ENCODE measurements at regions not wholly inside any gene's neighbourhood (a gene's known extent, or its start where the extent isn't known, plus 50 kb on each side); places are given as distances from the start of the nearest gene placed in this dataset.
"Not testable (repeated sequence)": the region's sequence is repeated elsewhere in the genome, so short reads cannot be mapped to it uniquely, and the experiment has no call there.

- no peak for DNase-seq (ENCODE audit: low read depth)
Measured at GRCh38 chr15:81899730-81900129, 146.1 kb downstream of the MEX3B start.

GRCh38 chr15:81899024-81899423 lies 146.8 kb downstream of the MEX3B start:
- DNase-seq (ENCODE audit: low read depth) = no peak

DNA sequence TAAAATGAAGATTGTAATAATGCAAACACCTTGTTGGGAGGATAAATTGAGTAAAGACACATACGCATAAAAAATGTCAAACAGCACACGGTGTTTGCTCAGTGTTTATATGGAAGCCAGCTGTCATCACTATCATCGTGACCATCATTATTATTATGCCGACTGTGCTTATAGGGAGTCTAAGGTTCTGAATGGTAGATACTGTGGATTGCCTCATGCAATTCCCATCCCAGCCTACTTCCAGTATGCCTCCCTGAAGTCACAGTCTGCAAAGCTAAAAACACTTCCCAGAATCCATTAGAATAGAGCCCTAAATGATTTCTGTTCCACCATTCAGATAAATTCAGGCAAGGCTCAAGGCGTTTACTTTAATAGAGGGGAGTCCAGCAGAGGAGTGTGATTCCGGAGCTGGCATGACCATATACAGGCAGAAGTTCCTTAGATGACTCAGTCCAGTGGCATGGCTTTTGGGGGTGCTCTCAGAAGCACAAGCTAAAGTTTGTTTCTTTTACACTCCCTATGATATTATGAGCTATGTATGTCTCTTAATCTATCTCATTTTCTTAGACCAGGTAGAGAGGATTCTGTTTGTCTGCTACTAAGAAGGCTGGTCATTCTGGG lies 148.7 kb downstream of the MEX3B start:
- DNase-seq (ENCODE audit: low read depth) = peak; percentile 41

DNA sequence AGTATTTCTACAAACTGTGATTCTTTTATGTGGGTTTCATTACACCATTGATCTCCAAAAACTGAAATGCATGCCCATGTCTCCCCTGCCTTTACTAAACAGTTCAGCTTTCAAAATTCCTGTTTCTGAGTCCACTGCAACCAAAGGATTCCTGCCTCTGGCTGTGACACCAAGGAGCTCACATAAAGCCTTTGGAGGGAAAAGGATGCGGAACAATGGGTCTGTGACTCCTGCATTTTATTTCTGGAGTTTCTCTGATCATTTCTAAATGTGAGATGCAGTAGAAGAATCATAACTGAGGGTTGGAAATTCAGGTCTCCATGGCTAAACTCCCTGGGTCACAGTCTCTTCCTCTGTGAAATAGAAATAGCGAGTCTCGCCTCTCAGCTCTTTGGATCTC lies 149.5 kb downstream of the MEX3B start:
- no peak for DNase-seq (ENCODE audit: low read depth)

DNA sequence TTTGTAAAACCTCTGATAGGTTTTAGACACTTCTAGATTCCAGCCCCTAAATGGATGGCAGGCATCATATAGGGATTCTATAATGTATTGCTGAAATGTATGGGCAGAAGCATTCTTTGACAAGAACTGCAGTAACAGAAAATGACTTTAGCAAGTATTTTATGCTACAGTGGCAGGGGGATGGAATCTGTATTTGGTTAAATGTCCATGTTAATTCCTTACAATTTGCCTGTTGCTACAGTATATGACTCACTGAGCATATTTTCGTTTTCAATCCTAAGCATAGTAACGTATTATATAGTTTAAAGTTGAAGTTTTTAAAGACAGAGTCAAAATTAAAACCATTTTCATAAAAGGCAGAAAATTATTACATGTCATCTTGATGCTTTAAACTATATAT lies 150.1 kb downstream of the MEX3B start:
- DNase-seq (ENCODE audit: low read depth) = no peak

GRCh38 chr15:81894061-81894460 lies 151.8 kb downstream of the MEX3B start:
- no peak for DNase-seq (ENCODE audit: low read depth)

GRCh38 chr15:81893182-81893835 lies 152.5 kb downstream of the MEX3B start:
- DNase-seq (ENCODE audit: low read depth) = no peak

GRCh38 chr15:81890496-81890895 lies 155.3 kb downstream of the MEX3B start:
- DNase-seq (ENCODE audit: low read depth) = no peak

GRCh38 chr15:81889485-81889881 lies 156.3 kb downstream of the MEX3B start:
- DNase-seq (ENCODE audit: low read depth) = no peak

DNA sequence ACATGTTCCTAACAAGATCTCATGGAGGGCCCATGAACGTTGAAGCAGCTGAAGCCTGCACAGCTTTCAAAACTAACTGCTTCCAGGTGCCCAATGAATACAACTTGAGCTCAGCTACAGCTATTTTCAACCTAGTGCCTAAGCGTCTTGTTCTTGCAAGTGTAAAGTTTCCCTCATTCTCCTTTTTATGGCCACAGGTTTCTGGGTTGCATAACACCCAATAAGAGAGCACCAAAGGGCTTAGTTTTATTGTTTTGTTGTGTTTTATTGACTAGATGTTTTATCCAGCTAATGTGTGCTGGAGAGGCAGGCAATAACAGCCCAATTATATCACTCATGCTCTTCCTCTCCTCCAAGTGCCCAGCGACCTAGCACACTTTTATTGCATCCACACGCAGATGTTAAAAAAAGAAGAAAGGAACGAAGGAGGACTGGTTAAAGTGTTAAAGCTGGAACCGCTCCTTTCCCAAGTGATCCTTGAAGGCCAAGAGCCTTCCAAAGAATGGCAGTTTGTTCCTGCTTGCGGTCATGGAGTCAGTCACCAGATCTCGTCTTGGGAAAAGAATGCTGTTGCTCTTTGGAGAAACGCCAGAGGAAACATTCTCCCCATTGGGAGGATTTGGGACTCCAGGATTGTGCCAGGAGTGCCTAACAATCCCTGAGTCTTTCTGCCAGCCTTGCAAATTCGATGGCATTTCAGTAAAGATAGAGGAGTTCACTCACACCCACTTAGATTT lies 156.9 kb downstream of the MEX3B start:
- no peak for DNase-seq (ENCODE audit: low read depth)

DNA sequence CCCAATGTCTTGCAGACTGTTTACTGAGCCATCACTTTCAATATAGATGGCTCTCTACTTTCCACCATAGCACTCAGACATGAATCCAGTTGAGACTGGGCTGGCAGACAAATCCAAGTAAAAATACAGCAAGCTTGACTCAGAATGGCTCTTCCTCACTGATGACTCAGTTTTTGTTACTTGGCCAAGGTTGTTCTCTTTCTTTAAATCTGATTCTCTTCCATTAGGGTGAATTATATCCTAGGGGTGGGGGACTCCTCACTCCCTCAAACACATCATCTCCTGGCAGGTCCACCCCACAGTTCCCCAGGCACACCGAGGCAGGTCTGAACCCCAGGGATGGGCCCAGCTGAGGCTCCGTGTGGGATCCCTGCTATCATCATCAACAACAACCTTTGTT lies 157.9 kb downstream of the MEX3B start:
- peak; percentile 2 for DNase-seq (ENCODE audit: low read depth)

DNA sequence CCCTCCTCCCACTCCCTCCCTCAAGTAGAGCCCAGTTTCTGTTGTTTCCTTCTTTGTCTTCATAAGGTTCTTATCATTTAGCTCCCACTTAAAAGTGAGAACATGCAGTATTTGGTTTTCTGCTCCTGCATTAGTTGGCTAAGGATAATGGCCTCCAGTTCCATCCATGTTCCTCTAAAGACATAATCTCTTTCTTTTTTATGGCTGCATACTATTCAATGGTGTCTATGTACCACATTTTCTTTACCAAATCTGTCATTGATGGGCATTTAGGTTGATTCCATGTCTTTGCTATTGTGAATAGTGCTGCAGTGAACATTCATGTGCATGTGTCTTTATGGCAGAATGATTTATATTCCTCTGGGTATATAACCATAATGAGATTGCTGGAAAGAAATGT lies 158.6 kb downstream of the MEX3B start:
- DNase-seq (ENCODE audit: low read depth) = not testable (repeated sequence)

GRCh38 chr15:81886591-81886990 lies 159.2 kb downstream of the MEX3B start:
- no peak for DNase-seq (ENCODE audit: low read depth)

DNA sequence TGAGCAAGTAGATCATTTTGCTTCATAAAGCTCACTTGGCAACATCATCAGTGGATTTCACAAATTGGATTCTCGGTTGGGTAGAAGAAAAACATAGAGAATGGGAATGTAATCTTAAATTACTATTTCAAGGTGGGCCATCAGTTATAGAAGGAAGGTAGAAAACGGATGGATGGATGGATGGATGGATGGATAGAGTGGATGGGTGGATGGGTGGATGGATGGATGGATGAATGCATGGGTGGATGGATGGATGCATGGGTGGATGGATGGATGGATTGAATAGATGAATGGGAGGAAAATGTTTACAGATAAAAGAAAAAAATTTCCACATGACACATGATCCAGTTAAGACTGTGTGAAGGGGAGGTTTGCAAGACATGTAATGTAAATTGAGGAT lies 159.7 kb downstream of the MEX3B start:
- no peak for DNase-seq (ENCODE audit: low read depth)

- DNase-seq (ENCODE audit: low read depth) = no peak
Measured at GRCh38 chr15:81885135-81885534, 160.7 kb downstream of the MEX3B start.

DNA sequence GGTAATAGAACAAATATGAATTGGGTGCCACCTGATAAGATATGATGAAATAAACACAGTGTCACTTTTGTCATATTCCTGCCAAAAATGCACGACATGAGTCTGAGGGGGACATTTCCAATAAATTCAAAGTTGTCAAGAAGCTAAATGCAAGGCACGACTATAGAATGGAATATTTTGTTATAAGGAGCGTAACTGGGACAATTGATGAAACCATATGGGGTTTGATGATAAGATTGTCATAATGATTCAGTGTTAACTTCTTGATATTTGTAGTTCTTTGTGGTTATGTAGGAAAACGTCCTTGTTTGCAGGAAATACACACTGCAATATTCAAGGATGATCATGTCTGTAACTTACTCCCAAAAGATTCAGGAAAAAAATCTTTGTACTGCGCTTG lies 163.3 kb downstream of the MEX3B start:
- no peak for DNase-seq (ENCODE audit: low read depth)

DNA sequence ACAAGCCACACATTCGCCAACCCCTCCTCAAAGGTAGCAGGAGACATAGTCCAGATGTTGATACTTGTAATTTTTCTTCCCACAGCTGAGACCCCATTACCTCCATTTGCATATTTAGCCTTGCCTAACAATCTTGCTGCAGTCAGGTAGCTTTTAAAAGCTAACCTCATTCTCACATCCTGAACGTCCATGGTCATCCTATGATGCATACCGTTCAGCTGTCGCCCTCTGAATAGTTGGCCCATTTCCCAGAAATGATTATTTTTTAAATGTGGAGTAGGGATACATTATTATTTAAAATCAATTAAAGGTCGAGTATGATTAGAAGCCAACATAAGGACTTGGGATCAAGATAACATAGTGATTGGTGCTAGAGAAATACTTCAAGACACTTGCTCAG lies 165.0 kb downstream of the MEX3B start:
- no peak for DNase-seq (ENCODE audit: low read depth)

DNA sequence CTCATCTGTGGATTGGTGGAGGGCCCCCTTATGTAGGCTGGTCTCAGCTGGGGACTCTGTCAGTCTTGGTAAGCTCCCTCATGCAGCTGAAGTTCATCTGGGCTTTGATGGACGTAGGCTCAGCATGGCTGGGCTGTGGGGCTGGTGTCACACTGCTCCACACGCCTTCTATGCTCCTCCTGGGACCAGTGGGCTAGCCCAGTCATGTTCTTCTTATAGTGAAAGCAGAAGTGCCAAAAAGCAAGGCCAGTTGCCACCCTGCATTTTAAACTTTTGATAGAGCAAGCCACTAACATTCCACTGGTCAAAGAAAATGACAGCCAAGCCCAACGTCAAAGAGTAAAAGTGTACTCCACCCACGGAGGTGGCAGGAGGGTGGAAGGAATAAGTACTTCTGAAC lies 165.5 kb downstream of the MEX3B start:
- no peak for DNase-seq (ENCODE audit: low read depth)

- DNase-seq (ENCODE audit: low read depth) = not testable (repeated sequence)
Measured at GRCh38 chr15:81875717-81876116, 170.1 kb downstream of the MEX3B start.

DNA sequence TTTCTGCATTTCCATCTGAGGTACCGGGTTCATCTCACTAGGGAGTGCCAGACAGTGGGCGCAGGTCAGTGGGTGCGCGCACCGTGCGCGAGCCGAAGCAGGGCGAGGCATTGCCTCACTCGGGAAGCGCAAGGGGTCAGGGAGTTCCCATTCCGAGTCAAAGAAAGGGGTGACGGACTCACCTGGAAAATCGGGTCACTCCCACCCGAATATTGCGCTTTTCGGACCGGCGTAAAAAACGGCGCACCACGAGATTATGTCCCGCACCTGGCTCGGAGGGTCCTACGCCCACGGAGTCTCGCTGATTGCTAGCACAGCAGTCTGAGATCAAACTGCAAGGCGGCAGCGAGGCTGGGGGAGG lies 175.1 kb downstream of the MEX3B start:
- DNase-seq (ENCODE audit: low read depth) = not testable (repeated sequence)

DNA sequence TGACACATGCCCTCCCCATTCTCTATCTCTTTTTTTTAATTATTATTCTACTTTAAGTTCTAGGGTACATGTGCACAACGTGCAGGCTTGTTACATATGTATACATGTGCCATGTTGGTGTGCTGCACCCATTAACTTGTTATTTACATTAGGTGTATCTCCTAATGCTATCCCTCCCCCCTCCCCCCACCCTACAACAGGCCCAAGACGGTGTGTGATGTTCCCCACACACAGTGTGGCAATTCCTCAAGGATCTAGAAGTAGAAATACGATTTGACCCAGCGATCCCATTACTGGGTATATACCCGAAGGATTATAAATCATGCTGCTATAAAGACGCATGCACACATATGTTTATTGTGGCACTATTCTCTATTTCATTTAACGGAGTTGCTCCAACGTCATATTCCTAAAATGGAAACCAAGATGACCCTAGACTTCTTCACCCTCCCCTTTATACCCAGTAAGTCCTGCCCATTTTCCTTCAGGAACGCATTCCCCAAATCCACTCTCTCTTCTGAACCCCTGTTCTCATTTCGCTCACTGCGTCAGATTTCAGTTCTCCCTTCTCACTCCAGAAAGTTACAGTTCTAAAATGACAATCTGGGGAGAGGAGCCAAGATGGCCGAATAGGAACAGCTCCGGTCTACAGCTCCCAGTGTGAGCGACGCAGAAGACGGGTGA lies 175.6 kb downstream of the MEX3B start:
- DNase-seq (ENCODE audit: low read depth) = not testable (repeated sequence)

- no peak for DNase-seq (ENCODE audit: low read depth)
Measured at GRCh38 chr15:81869161-81869954, 176.5 kb downstream of the MEX3B start.
